Left lobe of liver (tissue), 2 donors: ENCODE measurements at regions not wholly inside any gene's neighbourhood (a gene's known extent, or its start where the extent isn't known, plus 50 kb on each side); places are given as distances from the start of the nearest gene placed in this dataset.

Source experiments
- ATAC-seq: fragments of 200-7000 bp; cut with Tn5 transposase; one replicate; pipeline ENCODE4 v1.9.1; 2020; ENCODE audit warnings: mild to moderate bottlenecking, moderate library complexity
- DNase-seq: peaks from one replicate; pipeline ENCODE4 v3.0.0-alpha.2; 2020; ENCODE audit warnings: low spot score
- donor health status: DM: no; HTN: no; CAD: no; lungs with moderate emphysema.
- donor health status: DM: no; HTN: yes; CAD: no.

GRCh38 chr3:72336821-72337479 lies 511.3 kb downstream of the SHQ1 start:
- DNase-seq (peak; percentile 56), ATAC-seq (peak; percentile 76)

GRCh38 chr3:72336114-72336651 lies 512.1 kb downstream of the SHQ1 start:
- no peak for DNase-seq
- ATAC-seq: no peak

- no peak for DNase-seq
- ATAC-seq: no peak
Observed at GRCh38 chr3:72335458-72336095, 512.7 kb downstream of the SHQ1 start.

GRCh38 chr3:72334681-72335457 lies 513.4 kb downstream of the SHQ1 start:
- DNase-seq: no peak
- ATAC-seq: no peak

GRCh38 chr3:72332689-72333088 lies 515.6 kb downstream of the SHQ1 start:
- ATAC-seq: no peak

GRCh38 chr3:72332036-72332435 lies 516.2 kb downstream of the SHQ1 start:
- ATAC-seq (no peak), DNase-seq (no peak)

More at GRCh38 chr3:72332689-72333088, 515.6 kb downstream of the SHQ1 start:
- DNase-seq: no peak

GRCh38 chr3:72331076-72331475 lies 517.2 kb downstream of the SHQ1 start:
- DNase-seq (no peak), ATAC-seq (no peak)

GRCh38 chr3:72329354-72329753 lies 518.9 kb downstream of the SHQ1 start:
- no peak for ATAC-seq
- no peak for DNase-seq

GRCh38 chr3:72328755-72329277 lies 519.4 kb downstream of the SHQ1 start:
- DNase-seq (no peak), ATAC-seq (no peak)

- DNase-seq (no peak), ATAC-seq (no peak)
Observed at GRCh38 chr3:72327008-72327407, 521.2 kb downstream of the SHQ1 start.

- DNase-seq: no peak
Observed at GRCh38 chr3:72324253-72324811, 523.9 kb downstream of the SHQ1 start.

GRCh38 chr3:72323773-72324172 lies 524.5 kb downstream of the SHQ1 start:
- DNase-seq (peak; percentile 54), ATAC-seq (peak; percentile 87)

More at GRCh38 chr3:72324253-72324811, 523.9 kb downstream of the SHQ1 start:
- no peak for ATAC-seq

- ATAC-seq: no peak
- DNase-seq: no peak
Observed at GRCh38 chr3:72322264-72322976, 525.8 kb downstream of the SHQ1 start.

GRCh38 chr3:72320955-72321303 lies 527.3 kb downstream of the SHQ1 start:
- DNase-seq: no peak
- no peak for ATAC-seq

GRCh38 chr3:72320095-72320954 lies 527.9 kb downstream of the SHQ1 start:
- DNase-seq (no peak), ATAC-seq (no peak)

- no peak for ATAC-seq
- DNase-seq: no peak
Observed at GRCh38 chr3:72319194-72320094, 528.8 kb downstream of the SHQ1 start.

- ATAC-seq: peak; percentile 67
- peak; percentile 53 for DNase-seq
Observed at GRCh38 chr3:72318504-72319193, 529.6 kb downstream of the SHQ1 start.

GRCh38 chr3:72317491-72317890 lies 530.8 kb downstream of the SHQ1 start:
- DNase-seq (peak; percentile 64), ATAC-seq (peak; percentile 85)
